GM23338 (cell line): ENCODE measurements at regions not wholly inside any gene's neighbourhood (a gene's known extent, or its start where the extent isn't known, plus 50 kb on each side); places are given as distances from the start of the nearest gene placed in this dataset.

Experiments
- ATAC-seq: fragments of 200-7000 bp; cut with Tn5 transposase; 3 replicates; pipeline ENCODE4 v1.9.1; 2020
- DNase-seq: peaks from one replicate; pipeline ENCODE4 v3.0.0-alpha.2; 2015; ENCODE audit warnings: low spot score
- H2AFZ ChIP-seq: fragments of 200-600 bp; sonication (generic); 2 replicates; pipeline ENCODE4 v1.8.0; 2016; ENCODE audit warnings: antibody characterized with exemption, mild to moderate bottlenecking, moderate library complexity
- H3F3A ChIP-seq: fragments of 200-600 bp; sonication (generic); replicated peaks from 2 replicates; pipeline ENCODE4 v1.8.0; 2017; ENCODE audit warnings: antibody characterized with exemption, mixed run types, low read depth
- H3K27ac ChIP-seq: fragments of 200-600 bp; sonication (generic); 2 replicates; pipeline ENCODE4 v1.6.1; 2016; ENCODE audit warnings: low read depth
- H3K27me3 ChIP-seq: fragments of 200-600 bp; sonication (generic); 2 replicates; pipeline ENCODE4 v1.8.0; 2016; ENCODE audit warnings: mild to moderate bottlenecking, mixed run types, moderate library complexity; ENCODE audit not compliant: insufficient read depth
- H3K36me3 ChIP-seq: fragments of 200-600 bp; sonication (generic); 2 replicates; pipeline ENCODE4 v1.8.0; 2016; ENCODE audit warnings: mild to moderate bottlenecking; ENCODE audit not compliant: insufficient read depth
- H3K4me1 ChIP-seq: fragments of 200-600 bp; sonication (generic); 2 replicates; pipeline ENCODE4 v1.8.0; 2016; ENCODE audit warnings: mild to moderate bottlenecking, moderate library complexity; ENCODE audit not compliant: insufficient read depth
- H3K4me2 ChIP-seq: fragments of 200-600 bp; sonication (generic); 2 replicates; pipeline ENCODE4 v1.7.1; 2017; ENCODE audit warnings: mixed run types
- H3K4me3 ChIP-seq: fragments of 200-600 bp; sonication (generic); 2 replicates; pipeline ENCODE4 v1.6.1; 2016; ENCODE audit warnings: mixed run types
- H3K79me2 ChIP-seq: fragments of 200-600 bp; sonication (generic); replicated peaks from 2 replicates; pipeline ENCODE4 v1.8.0; 2017; ENCODE audit warnings: mild to moderate bottlenecking; ENCODE audit not compliant: insufficient read depth
- H3K9me2 ChIP-seq: fragments of 200-600 bp; sonication (generic); 2 replicates; pipeline ENCODE4 v1.8.0; 2017; ENCODE audit not compliant: insufficient read depth
- H4K20me1 ChIP-seq: fragments of 200-600 bp; sonication (generic); replicated peaks from 2 replicates; pipeline ENCODE4 v1.8.0; 2017; ENCODE audit warnings: mild to moderate bottlenecking; ENCODE audit not compliant: insufficient read depth
- H3K27ac Mint-ChIP-seq: 2 replicates; pipeline ENCODE4 v1.8.0; 2020; ENCODE audit warnings: inconsistent platforms, mild to moderate bottlenecking, moderate library complexity, mixed read lengths
- H3K27me3 Mint-ChIP-seq: 3 replicates; pipeline ENCODE4 v1.8.0; 2022; ENCODE audit warnings: low read depth, mild to moderate bottlenecking, moderate library complexity, mixed read lengths, inconsistent platforms; ENCODE audit not compliant: insufficient read depth, poor library complexity
- H3K36me3 Mint-ChIP-seq: 3 replicates; pipeline ENCODE4 v1.8.0; 2021; ENCODE audit warnings: low read depth, mild to moderate bottlenecking, inconsistent platforms, moderate library complexity, mixed read lengths
- H3K4me1 Mint-ChIP-seq: 3 replicates; pipeline ENCODE4 v1.8.0; 2020; ENCODE audit warnings: mild to moderate bottlenecking, inconsistent platforms, mixed read lengths
- H3K4me3 Mint-ChIP-seq: 3 replicates; pipeline ENCODE4 v1.8.0; 2021; ENCODE audit warnings: moderate library complexity, mild to moderate bottlenecking, inconsistent platforms, mixed read lengths
- H3K9me3 Mint-ChIP-seq: 3 replicates; pipeline ENCODE4 v1.8.0; 2020; ENCODE audit warnings: moderate library complexity, mild to moderate bottlenecking, inconsistent platforms, mixed read lengths
- CREB1 ChIP-seq: fragments of 250-450 bp; sonication (Bioruptor Pico); IDR thresholded peaks from 2 replicates; pipeline ENCODE4 v1.5.0; 2020; ENCODE audit warnings: low read depth, mild to moderate bottlenecking, moderate library complexity
- EZH2 ChIP-seq: fragments of 200-600 bp; sonication (generic); IDR thresholded peaks from one replicate; pipeline ENCODE4 v1.8.0; 2017; ENCODE audit warnings: antibody characterized with exemption, mild to moderate bottlenecking, low read depth; ENCODE audit not compliant: unreplicated experiment
- EZH2phosphoT487 ChIP-seq: fragments of 200-600 bp; sonication (generic); IDR thresholded peaks from one replicate; pipeline ENCODE4 v1.8.1; 2018; ENCODE audit warnings: antibody characterized with exemption; ENCODE audit not compliant: unreplicated experiment
- JUNB ChIP-seq: IDR thresholded peaks from one replicate; pipeline ENCODE4 v1.6.1; 2016; ENCODE audit warnings: antibody characterized with exemption; ENCODE audit not compliant: unreplicated experiment
- NANOG ChIP-seq: IDR thresholded peaks from 2 replicates; pipeline ENCODE4 v1.6.1; 2016; ENCODE audit warnings: antibody characterized with exemption, borderline replicate concordance
- POLR2AphosphoS5 ChIP-seq: IDR thresholded peaks from 2 replicates; pipeline ENCODE4 v1.6.1; 2016; ENCODE audit warnings: antibody characterized with exemption, low read depth
- ZNF114 ChIP-seq: fragments of 250-450 bp; sonication (Bioruptor Pico); IDR thresholded peaks from 2 replicates; pipeline ENCODE4 v1.5.0; 2020; ENCODE audit warnings: mild to moderate bottlenecking, moderate library complexity
- ZNF331 ChIP-seq: fragments of 250-450 bp; sonication (Bioruptor Pico); IDR thresholded peaks from 2 replicates; pipeline ENCODE4 v1.5.0; 2020; ENCODE audit warnings: low read depth, mild to moderate bottlenecking, moderate library complexity
- TF ChIP-seq, protein P1 (sequence below): fragments of 250-450 bp; sonication (Bioruptor Pico); IDR thresholded peaks from 2 replicates; pipeline ENCODE4 v1.5.0; 2020; ENCODE audit warnings: mild to moderate bottlenecking, moderate library complexity
- TF ChIP-seq, protein P2 (sequence below), 2 experiments: fragments of 200-600 bp in 1 of 2; sonication (generic) in 1 of 2; conservative IDR thresholded peaks; 2 replicates each; pipeline versions ENCODE4 v1.5.1 to v1.6.1; 2016 to 2017; ENCODE audit warnings: antibody characterized with exemption in 2 of 2, low read depth in 2 of 2, mild to moderate bottlenecking in 2 of 2, moderate library complexity in 1 of 2
- TF ChIP-seq, protein P3 (sequence below): IDR thresholded peaks from one replicate; pipeline ENCODE4 v1.6.1; 2018; ENCODE audit warnings: antibody characterized with exemption; ENCODE audit not compliant: unreplicated experiment
- TF ChIP-seq, protein P4 (sequence below): IDR thresholded peaks from 2 replicates; pipeline ENCODE4 v1.6.1; 2016; ENCODE audit warnings: antibody characterized with exemption

DNA sequence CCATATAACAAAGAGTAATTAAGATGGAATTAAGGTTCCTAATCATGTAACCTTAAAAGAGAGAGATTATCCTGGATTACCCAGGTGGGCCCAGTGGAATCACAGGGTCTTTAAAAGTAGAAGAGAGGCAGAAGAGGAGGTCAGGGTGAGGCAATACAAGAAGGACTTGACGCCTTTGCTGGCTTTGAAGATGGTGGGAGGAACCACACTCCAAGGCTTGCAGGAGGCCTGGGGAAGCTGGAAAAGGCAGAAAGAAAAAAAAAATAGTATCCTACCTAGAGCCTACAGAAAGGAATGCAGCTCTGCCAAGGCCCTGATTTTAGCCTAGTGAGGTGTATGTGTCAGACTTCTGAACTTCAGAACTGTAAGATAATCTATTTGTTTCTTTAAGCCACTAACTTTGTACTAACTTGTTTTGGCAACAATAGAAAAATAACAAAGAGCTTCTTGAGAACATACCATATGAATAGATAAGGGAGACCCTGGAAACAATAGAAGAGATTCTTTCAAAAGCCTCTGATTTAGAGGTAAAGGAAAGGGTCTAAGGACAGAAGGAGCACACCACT, 229.9 kb upstream of the TTC29 start (continued):
- TF ChIP-seq, protein P1, sequence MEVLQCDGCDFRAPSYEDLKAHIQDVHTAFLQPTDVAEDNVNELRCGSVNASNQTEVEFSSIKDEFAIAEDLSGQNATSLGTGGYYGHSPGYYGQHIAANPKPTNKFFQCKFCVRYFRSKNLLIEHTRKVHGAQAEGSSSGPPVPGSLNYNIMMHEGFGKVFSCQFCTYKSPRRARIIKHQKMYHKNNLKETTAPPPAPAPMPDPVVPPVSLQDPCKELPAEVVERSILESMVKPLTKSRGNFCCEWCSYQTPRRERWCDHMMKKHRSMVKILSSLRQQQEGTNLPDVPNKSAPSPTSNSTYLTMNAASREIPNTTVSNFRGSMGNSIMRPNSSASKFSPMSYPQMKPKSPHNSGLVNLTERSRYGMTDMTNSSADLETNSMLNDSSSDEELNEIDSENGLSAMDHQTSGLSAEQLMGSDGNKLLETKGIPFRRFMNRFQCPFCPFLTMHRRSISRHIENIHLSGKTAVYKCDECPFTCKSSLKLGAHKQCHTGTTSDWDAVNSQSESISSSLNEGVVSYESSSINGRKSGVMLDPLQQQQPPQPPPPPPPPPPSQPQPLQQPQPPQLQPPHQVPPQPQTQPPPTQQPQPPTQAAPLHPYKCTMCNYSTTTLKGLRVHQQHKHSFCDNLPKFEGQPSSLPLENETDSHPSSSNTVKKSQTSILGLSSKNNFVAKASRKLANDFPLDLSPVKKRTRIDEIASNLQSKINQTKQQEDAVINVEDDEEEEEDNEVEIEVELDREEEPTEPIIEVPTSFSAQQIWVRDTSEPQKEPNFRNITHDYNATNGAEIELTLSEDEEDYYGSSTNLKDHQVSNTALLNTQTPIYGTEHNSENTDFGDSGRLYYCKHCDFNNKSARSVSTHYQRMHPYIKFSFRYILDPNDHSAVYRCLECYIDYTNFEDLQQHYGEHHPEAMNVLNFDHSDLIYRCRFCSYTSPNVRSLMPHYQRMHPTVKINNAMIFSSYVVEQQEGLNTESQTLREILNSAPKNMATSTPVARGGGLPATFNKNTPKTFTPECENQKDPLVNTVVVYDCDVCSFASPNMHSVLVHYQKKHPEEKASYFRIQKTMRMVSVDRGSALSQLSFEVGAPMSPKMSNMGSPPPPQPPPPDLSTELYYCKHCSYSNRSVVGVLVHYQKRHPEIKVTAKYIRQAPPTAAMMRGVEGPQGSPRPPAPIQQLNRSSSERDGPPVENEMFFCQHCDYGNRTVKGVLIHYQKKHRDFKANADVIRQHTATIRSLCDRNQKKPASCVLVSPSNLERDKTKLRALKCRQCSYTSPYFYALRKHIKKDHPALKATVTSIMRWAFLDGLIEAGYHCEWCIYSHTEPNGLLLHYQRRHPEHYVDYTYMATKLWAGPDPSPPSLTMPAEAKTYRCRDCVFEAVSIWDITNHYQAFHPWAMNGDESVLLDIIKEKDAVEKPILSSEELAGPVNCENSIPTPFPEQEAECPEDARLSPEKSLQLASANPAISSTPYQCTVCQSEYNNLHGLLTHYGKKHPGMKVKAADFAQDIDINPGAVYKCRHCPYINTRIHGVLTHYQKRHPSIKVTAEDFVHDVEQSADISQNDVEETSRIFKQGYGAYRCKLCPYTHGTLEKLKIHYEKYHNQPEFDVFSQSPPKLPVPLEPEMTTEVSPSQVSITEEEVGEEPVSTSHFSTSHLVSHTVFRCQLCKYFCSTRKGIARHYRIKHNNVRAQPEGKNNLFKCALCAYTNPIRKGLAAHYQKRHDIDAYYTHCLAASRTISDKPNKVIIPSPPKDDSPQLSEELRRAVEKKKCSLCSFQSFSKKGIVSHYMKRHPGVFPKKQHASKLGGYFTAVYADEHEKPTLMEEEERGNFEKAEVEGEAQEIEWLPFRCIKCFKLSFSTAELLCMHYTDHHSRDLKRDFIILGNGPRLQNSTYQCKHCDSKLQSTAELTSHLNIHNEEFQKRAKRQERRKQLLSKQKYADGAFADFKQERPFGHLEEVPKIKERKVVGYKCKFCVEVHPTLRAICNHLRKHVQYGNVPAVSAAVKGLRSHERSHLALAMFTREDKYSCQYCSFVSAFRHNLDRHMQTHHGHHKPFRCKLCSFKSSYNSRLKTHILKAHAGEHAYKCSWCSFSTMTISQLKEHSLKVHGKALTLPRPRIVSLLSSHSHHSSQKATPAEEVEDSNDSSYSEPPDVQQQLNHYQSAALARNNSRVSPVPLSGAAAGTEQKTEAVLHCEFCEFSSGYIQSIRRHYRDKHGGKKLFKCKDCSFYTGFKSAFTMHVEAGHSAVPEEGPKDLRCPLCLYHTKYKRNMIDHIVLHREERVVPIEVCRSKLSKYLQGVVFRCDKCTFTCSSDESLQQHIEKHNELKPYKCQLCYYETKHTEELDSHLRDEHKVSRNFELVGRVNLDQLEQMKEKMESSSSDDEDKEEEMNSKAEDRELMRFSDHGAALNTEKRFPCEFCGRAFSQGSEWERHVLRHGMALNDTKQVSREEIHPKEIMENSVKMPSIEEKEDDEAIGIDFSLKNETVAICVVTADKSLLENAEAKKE (CRISPR knock-in tag) = no peak
- TF ChIP-seq ZNF114 (CRISPR knock-in tag) (no peak), POLR2AphosphoS5 (no peak), NANOG (no peak), JUNB (no peak)
- TF ChIP-seq, protein P2, sequence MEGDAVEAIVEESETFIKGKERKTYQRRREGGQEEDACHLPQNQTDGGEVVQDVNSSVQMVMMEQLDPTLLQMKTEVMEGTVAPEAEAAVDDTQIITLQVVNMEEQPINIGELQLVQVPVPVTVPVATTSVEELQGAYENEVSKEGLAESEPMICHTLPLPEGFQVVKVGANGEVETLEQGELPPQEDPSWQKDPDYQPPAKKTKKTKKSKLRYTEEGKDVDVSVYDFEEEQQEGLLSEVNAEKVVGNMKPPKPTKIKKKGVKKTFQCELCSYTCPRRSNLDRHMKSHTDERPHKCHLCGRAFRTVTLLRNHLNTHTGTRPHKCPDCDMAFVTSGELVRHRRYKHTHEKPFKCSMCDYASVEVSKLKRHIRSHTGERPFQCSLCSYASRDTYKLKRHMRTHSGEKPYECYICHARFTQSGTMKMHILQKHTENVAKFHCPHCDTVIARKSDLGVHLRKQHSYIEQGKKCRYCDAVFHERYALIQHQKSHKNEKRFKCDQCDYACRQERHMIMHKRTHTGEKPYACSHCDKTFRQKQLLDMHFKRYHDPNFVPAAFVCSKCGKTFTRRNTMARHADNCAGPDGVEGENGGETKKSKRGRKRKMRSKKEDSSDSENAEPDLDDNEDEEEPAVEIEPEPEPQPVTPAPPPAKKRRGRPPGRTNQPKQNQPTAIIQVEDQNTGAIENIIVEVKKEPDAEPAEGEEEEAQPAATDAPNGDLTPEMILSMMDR (conservative IDR thresholded peaks at IDR 0.05; ENCODE audit: low read depth in 2 of 2) = no peak

DNA sequence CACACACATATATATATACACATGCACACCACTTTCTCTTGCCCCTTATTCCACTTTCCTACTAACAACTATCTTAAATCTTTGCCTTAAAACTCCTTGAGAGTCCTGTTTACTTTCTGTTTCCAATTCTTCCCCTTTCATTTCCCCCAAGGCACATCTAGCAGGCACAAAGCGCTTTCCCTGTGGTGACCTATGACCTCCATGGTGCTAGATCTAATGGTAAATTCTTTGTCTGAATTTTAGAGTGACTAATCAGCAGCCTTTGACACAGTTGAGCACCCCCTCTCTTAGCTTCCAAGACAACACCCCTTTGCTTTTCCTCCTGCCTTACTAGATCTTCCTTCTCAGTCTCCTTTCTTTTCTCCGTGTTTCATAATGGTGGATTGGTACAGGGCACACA, 236.4 kb upstream of the TTC29 start:
- no peak overlapping the region for H2AFZ ChIP-seq
- Mint-ChIP-seq H3K27ac (no peak overlapping the region), H3K4me3 (no peak overlapping the region), H3K27me3 (no peaks in the 10 kb centered on the region), H3K4me1 (peaks cover 4% of the 10 kb centered on the region; the same call in 2 of the 3 replicates), H3K9me3 (no peaks in the 10 kb centered on the region; the same call in 2 of the 3 replicates), H3K36me3 (no peaks in the 10 kb centered on the region)
- H4K20me1 ChIP-seq = no peaks in the 10 kb centered on the region
- H3K9me2 ChIP-seq = no peaks in the 10 kb centered on the region
- ATAC-seq = no peak
- no peak for DNase-seq
- no peak overlapping the region for H3K4me3 ChIP-seq
- H3K27me3 ChIP-seq = no peaks in the 10 kb centered on the region
- no peaks in the 10 kb centered on the region for H3F3A ChIP-seq
- no peaks in the 10 kb centered on the region for H3K36me3 ChIP-seq
- H3K4me1 ChIP-seq = no peaks in the 10 kb centered on the region
- no peak overlapping the region for H3K27ac ChIP-seq
- H3K79me2 ChIP-seq = no peaks in the 10 kb centered on the region
- no peak overlapping the region for H3K4me2 ChIP-seq
- no peak for TF ChIP-seq ZNF331 (CRISPR knock-in tag)
- no peak for TF ChIP-seq NANOG
- TF ChIP-seq, protein P3, sequence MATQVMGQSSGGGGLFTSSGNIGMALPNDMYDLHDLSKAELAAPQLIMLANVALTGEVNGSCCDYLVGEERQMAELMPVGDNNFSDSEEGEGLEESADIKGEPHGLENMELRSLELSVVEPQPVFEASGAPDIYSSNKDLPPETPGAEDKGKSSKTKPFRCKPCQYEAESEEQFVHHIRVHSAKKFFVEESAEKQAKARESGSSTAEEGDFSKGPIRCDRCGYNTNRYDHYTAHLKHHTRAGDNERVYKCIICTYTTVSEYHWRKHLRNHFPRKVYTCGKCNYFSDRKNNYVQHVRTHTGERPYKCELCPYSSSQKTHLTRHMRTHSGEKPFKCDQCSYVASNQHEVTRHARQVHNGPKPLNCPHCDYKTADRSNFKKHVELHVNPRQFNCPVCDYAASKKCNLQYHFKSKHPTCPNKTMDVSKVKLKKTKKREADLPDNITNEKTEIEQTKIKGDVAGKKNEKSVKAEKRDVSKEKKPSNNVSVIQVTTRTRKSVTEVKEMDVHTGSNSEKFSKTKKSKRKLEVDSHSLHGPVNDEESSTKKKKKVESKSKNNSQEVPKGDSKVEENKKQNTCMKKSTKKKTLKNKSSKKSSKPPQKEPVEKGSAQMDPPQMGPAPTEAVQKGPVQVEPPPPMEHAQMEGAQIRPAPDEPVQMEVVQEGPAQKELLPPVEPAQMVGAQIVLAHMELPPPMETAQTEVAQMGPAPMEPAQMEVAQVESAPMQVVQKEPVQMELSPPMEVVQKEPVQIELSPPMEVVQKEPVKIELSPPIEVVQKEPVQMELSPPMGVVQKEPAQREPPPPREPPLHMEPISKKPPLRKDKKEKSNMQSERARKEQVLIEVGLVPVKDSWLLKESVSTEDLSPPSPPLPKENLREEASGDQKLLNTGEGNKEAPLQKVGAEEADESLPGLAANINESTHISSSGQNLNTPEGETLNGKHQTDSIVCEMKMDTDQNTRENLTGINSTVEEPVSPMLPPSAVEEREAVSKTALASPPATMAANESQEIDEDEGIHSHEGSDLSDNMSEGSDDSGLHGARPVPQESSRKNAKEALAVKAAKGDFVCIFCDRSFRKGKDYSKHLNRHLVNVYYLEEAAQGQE = no peak
- no peak for TF ChIP-seq JUNB
- TF ChIP-seq POLR2AphosphoS5 = no peak
- TF ChIP-seq CREB1 = no peak
- no peak for TF ChIP-seq EZH2
- TF ChIP-seq, protein P4, sequence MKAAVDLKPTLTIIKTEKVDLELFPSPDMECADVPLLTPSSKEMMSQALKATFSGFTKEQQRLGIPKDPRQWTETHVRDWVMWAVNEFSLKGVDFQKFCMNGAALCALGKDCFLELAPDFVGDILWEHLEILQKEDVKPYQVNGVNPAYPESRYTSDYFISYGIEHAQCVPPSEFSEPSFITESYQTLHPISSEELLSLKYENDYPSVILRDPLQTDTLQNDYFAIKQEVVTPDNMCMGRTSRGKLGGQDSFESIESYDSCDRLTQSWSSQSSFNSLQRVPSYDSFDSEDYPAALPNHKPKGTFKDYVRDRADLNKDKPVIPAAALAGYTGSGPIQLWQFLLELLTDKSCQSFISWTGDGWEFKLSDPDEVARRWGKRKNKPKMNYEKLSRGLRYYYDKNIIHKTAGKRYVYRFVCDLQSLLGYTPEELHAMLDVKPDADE = no peak
- no peak for TF ChIP-seq EZH2phosphoT487
